ENCODE measurements at regions not wholly inside any gene's neighbourhood (a gene's known extent, or its start where the extent isn't known, plus 50 kb on each side); places are given as distances from the start of the nearest gene placed in this dataset.

GRCh38 chr18:27769152-27769551 lies 407.8 kb downstream of the CDH2 start:
- peaks cover 3 to 8% of the 10 kb centered on the region in 2 donors for H3K9me3 Mint-ChIP-seq
- H3K27me3 Mint-ChIP-seq, result no peaks in the 10 kb centered on the region
- no peak overlapping the region for H3K4me3 Mint-ChIP-seq
- H3K36me3 Mint-ChIP-seq (ENCODE audit: insufficient read depth), result no peaks in the 10 kb centered on the region
- no peak for DNase-seq
- no peaks in the 10 kb centered on the region for H3K4me1 Mint-ChIP-seq (ENCODE audit: low read depth in 2 of 2)
- no peak overlapping the region for H3K27ac Mint-ChIP-seq
- no peak for ATAC-seq (replicated peaks)

GRCh38 chr18:27763936-27764335 lies 413.0 kb downstream of the CDH2 start:
- H3K9me3 Mint-ChIP-seq, result peaks cover 3 to 14% of the 10 kb centered on the region in 2 donors
- ATAC-seq (replicated peaks) (no peak), DNase-seq (no peak)
- no peaks in the 10 kb centered on the region for H3K36me3 Mint-ChIP-seq (ENCODE audit: insufficient read depth)
- H3K4me1 Mint-ChIP-seq (ENCODE audit: low read depth in 2 of 2), result no peaks in the 10 kb centered on the region
- no peak overlapping the region for H3K27ac Mint-ChIP-seq
- H3K4me3 Mint-ChIP-seq, result no peak overlapping the region
- no peaks in the 10 kb centered on the region for H3K27me3 Mint-ChIP-seq

- no peak overlapping the region for H3K27ac Mint-ChIP-seq
- H3K27me3 Mint-ChIP-seq, result no peaks in the 10 kb centered on the region
- no peaks in the 10 kb centered on the region for H3K36me3 Mint-ChIP-seq (ENCODE audit: insufficient read depth)
- ATAC-seq (replicated peaks), result no peak
- no peaks in the 10 kb centered on the region for H3K4me1 Mint-ChIP-seq (ENCODE audit: low read depth in 2 of 2)
- no peak for DNase-seq
- H3K9me3 Mint-ChIP-seq, result peaks cover 3 to 14% of the 10 kb centered on the region in 2 donors
- H3K4me3 Mint-ChIP-seq, result no peak overlapping the region
Observed at GRCh38 chr18:27763341-27763740, 413.6 kb downstream of the CDH2 start.

GRCh38 chr18:27762054-27762453 lies 414.9 kb downstream of the CDH2 start:
- no peaks in the 10 kb centered on the region for H3K27me3 Mint-ChIP-seq

GRCh38 chr18:27752944-27753343 lies 424.0 kb downstream of the CDH2 start:
- Mint-ChIP-seq H3K4me3 (no peak overlapping the region), H3K36me3 (ENCODE audit: insufficient read depth) (no peaks in the 10 kb centered on the region), H3K27ac (no peak overlapping the region), H3K4me1 (ENCODE audit: low read depth in 2 of 2) (no peaks in the 10 kb centered on the region), H3K9me3 (peaks cover 0 to 9% of the 10 kb centered on the region in 2 donors), H3K27me3 (no peaks in the 10 kb centered on the region)
- no peak for ATAC-seq (replicated peaks)
- DNase-seq, result no peak

More at GRCh38 chr18:27762054-27762453, 414.9 kb downstream of the CDH2 start:
- Mint-ChIP-seq H3K36me3 (ENCODE audit: insufficient read depth) (no peaks in the 10 kb centered on the region), H3K9me3 (peaks cover 8 to 11% of the 10 kb centered on the region in 2 donors), H3K4me3 (no peak overlapping the region), H3K4me1 (ENCODE audit: low read depth in 2 of 2) (no peaks in the 10 kb centered on the region), H3K27ac (no peak overlapping the region)
- ATAC-seq (replicated peaks), result no peak
- DNase-seq, result no peak

GRCh38 chr18:27750923-27751322 lies 426.0 kb downstream of the CDH2 start:
- Mint-ChIP-seq H3K27ac (no peak overlapping the region), H3K4me3 (no peak overlapping the region), H3K9me3 (peaks cover 0 to 10% of the 10 kb centered on the region in 2 donors), H3K36me3 (ENCODE audit: insufficient read depth) (no peaks in the 10 kb centered on the region), H3K4me1 (ENCODE audit: low read depth in 2 of 2) (no peaks in the 10 kb centered on the region), H3K27me3 (no peaks in the 10 kb centered on the region)
- DNase-seq, result no peak
- ATAC-seq (replicated peaks), result no peak

GRCh38 chr18:27750014-27750413 lies 426.9 kb downstream of the CDH2 start:
- no peaks in the 10 kb centered on the region for H3K36me3 Mint-ChIP-seq (ENCODE audit: insufficient read depth)
- ATAC-seq (replicated peaks), result no peak
- peaks cover 0 to 10% of the 10 kb centered on the region in 2 donors for H3K9me3 Mint-ChIP-seq
- H3K27ac Mint-ChIP-seq, result no peak overlapping the region
- H3K27me3 Mint-ChIP-seq, result no peaks in the 10 kb centered on the region
- DNase-seq, result no peak
- no peak overlapping the region for H3K4me3 Mint-ChIP-seq
- H3K4me1 Mint-ChIP-seq (ENCODE audit: low read depth in 2 of 2), result no peaks in the 10 kb centered on the region

GRCh38 chr18:27749194-27749593 lies 427.7 kb downstream of the CDH2 start:
- Mint-ChIP-seq H3K9me3 (peaks cover 1 to 10% of the 10 kb centered on the region in 2 donors), H3K4me3 (no peak overlapping the region), H3K36me3 (ENCODE audit: insufficient read depth) (no peaks in the 10 kb centered on the region), H3K4me1 (ENCODE audit: low read depth in 2 of 2) (no peaks in the 10 kb centered on the region), H3K27me3 (no peaks in the 10 kb centered on the region), H3K27ac (no peak overlapping the region)
- no peak for DNase-seq
- no peak for ATAC-seq (replicated peaks)

GRCh38 chr18:27746241-27746640 lies 430.7 kb downstream of the CDH2 start:
- no peaks in the 10 kb centered on the region for H3K36me3 Mint-ChIP-seq (ENCODE audit: insufficient read depth)
- no peak overlapping the region for H3K4me3 Mint-ChIP-seq
- no peaks in the 10 kb centered on the region for H3K4me1 Mint-ChIP-seq (ENCODE audit: low read depth in 2 of 2)
- H3K27me3 Mint-ChIP-seq, result no peaks in the 10 kb centered on the region
- ATAC-seq (replicated peaks) (no peak), DNase-seq (no peak)
- peaks cover 7 to 10% of the 10 kb centered on the region in 2 donors for H3K9me3 Mint-ChIP-seq
- no peak overlapping the region for H3K27ac Mint-ChIP-seq

- ATAC-seq (replicated peaks) (no peak), DNase-seq (no peak)
- H3K9me3 Mint-ChIP-seq, result peaks cover 0 to 2% of the 10 kb centered on the region in 2 donors
- no peaks in the 10 kb centered on the region for H3K4me1 Mint-ChIP-seq (ENCODE audit: low read depth in 2 of 2)
- no peak overlapping the region for H3K27ac Mint-ChIP-seq
- no peak overlapping the region for H3K4me3 Mint-ChIP-seq
- no peaks in the 10 kb centered on the region for H3K27me3 Mint-ChIP-seq
- H3K36me3 Mint-ChIP-seq (ENCODE audit: insufficient read depth), result peaks cover 2% of the 10 kb centered on the region
Observed at GRCh38 chr18:27735117-27735516, 441.8 kb downstream of the CDH2 start.

- Mint-ChIP-seq H3K4me1 (ENCODE audit: low read depth in 2 of 2) (no peaks in the 10 kb centered on the region), H3K27ac (no peak overlapping the region), H3K9me3 (peaks cover 7 to 18% of the 10 kb centered on the region in 2 donors), H3K27me3 (no peaks in the 10 kb centered on the region), H3K36me3 (ENCODE audit: insufficient read depth) (no peaks in the 10 kb centered on the region), H3K4me3 (no peak overlapping the region)
- DNase-seq (no peak), ATAC-seq (replicated peaks) (no peak)
Observed at GRCh38 chr18:27731211-27731610, 445.7 kb downstream of the CDH2 start.

- no peak overlapping the region for H3K27ac Mint-ChIP-seq
- ATAC-seq (replicated peaks) (no peak), DNase-seq (no peak)
- no peak overlapping the region for H3K4me3 Mint-ChIP-seq
- no peaks in the 10 kb centered on the region for H3K27me3 Mint-ChIP-seq
- no peaks in the 10 kb centered on the region for H3K36me3 Mint-ChIP-seq (ENCODE audit: insufficient read depth)
- no peaks in the 10 kb centered on the region for H3K4me1 Mint-ChIP-seq (ENCODE audit: low read depth in 2 of 2)
- peaks cover 7 to 27% of the 10 kb centered on the region in 2 donors for H3K9me3 Mint-ChIP-seq
Observed at GRCh38 chr18:27728659-27729058, 448.3 kb downstream of the CDH2 start.

GRCh38 chr18:27724362-27724761 lies 452.6 kb downstream of the CDH2 start:
- Mint-ChIP-seq H3K27me3 (no peaks in the 10 kb centered on the region), H3K4me3 (no peak overlapping the region), H3K27ac (no peak overlapping the region), H3K4me1 (ENCODE audit: low read depth in 2 of 2) (no peaks in the 10 kb centered on the region), H3K9me3 (peaks cover 3 to 27% of the 10 kb centered on the region in 2 donors), H3K36me3 (ENCODE audit: insufficient read depth) (no peaks in the 10 kb centered on the region)
- ATAC-seq (replicated peaks) (no peak), DNase-seq (no peak)

GRCh38 chr18:27723168-27723567 lies 453.8 kb downstream of the CDH2 start:
- no peaks in the 10 kb centered on the region for H3K27me3 Mint-ChIP-seq
- H3K27ac Mint-ChIP-seq, result no peak overlapping the region
- H3K4me3 Mint-ChIP-seq, result no peak overlapping the region
- DNase-seq, result no peak
- no peaks in the 10 kb centered on the region for H3K36me3 Mint-ChIP-seq (ENCODE audit: insufficient read depth)
- H3K4me1 Mint-ChIP-seq (ENCODE audit: low read depth in 2 of 2), result no peaks in the 10 kb centered on the region
- ATAC-seq (replicated peaks), result no peak
- H3K9me3 Mint-ChIP-seq, result peaks cover 3 to 24% of the 10 kb centered on the region in 2 donors

GRCh38 chr18:27719680-27720079 lies 457.2 kb downstream of the CDH2 start:
- H3K27me3 Mint-ChIP-seq, result no peaks in the 10 kb centered on the region
- H3K9me3 Mint-ChIP-seq, result peaks cover 4 to 10% of the 10 kb centered on the region in 2 donors
- H3K4me1 Mint-ChIP-seq (ENCODE audit: low read depth in 2 of 2), result no peaks in the 10 kb centered on the region
- no peak for DNase-seq
- no peak for ATAC-seq (replicated peaks)
- H3K27ac Mint-ChIP-seq, result no peak overlapping the region
- H3K36me3 Mint-ChIP-seq (ENCODE audit: insufficient read depth), result no peaks in the 10 kb centered on the region
- no peak overlapping the region for H3K4me3 Mint-ChIP-seq

Data from effector memory CD8-positive, alpha-beta T cell (primary cell).